AG09309 (cell line): ENCODE measurements at regions not wholly inside any gene's neighbourhood (a gene's known extent, or its start where the extent isn't known, plus 50 kb on each side); places are given as distances from the start of the nearest gene placed in this dataset.
"Not testable (repeated sequence)": the region's sequence is repeated elsewhere in the genome, so short reads cannot be mapped to it uniquely, and the experiment has no call there.

Experiments
- DNase-seq: peaks from one replicate; pipeline ENCODE4 v3.0.0-alpha.2; 2010; ENCODE audit warnings: low read depth
- H3K4me3 ChIP-seq: 2 replicates; pipeline ENCODE4 v1.5.1; 2011; ENCODE audit warnings: mild to moderate bottlenecking, low read depth, low read length, moderate library complexity; ENCODE audit not compliant: control insufficient read depth
- CTCF ChIP-seq: IDR thresholded peaks from 2 replicates; pipeline ENCODE4 v1.5.1; 2011; ENCODE audit warnings: mild to moderate bottlenecking, low read depth, low read length, inconsistent platforms; ENCODE audit not compliant: insufficient read depth, control insufficient read depth; ENCODE audit errors: missing control alignments

- no peak for DNase-seq
- H3K4me3 ChIP-seq, result no peak overlapping the region
- TF ChIP-seq CTCF, result no peak
These were observed 101.8 kb upstream of the DIAPH3 start for GRCh38 chr13:60265566-60265965.

GRCh38 chr13:60267498-60268202 lies 103.9 kb upstream of the DIAPH3 start:
- peak overlapping the region; percentile 48 for H3K4me3 ChIP-seq
- DNase-seq, result no peak
- TF ChIP-seq CTCF, result no peak

GRCh38 chr13:60268203-60268555 lies 104.5 kb upstream of the DIAPH3 start:
- TF ChIP-seq CTCF, result no peak
- no peak for DNase-seq
- H3K4me3 ChIP-seq, result peak overlapping the region; percentile 48

GRCh38 chr13:60273971-60274527 lies 110.3 kb upstream of the DIAPH3 start:
- no peak for DNase-seq
- no peak overlapping the region for H3K4me3 ChIP-seq
- no peak for TF ChIP-seq CTCF

- TF ChIP-seq CTCF, result no peak
- DNase-seq, result no peak
- no peak overlapping the region for H3K4me3 ChIP-seq
These were observed 110.9 kb upstream of the DIAPH3 start for GRCh38 chr13:60274655-60275054.

GRCh38 chr13:60275208-60275607 lies 111.5 kb upstream of the DIAPH3 start:
- TF ChIP-seq CTCF, result no peak
- DNase-seq, result no peak

GRCh38 chr13:60280524-60280923 lies 116.5 kb upstream of the TDRD3 start:
- DNase-seq, H3K4me3 ChIP-seq: not testable (repeated sequence)

More at GRCh38 chr13:60275208-60275607, 111.5 kb upstream of the DIAPH3 start:
- H3K4me3 ChIP-seq, result no peak overlapping the region
